Stimulated activated CD4-positive, alpha-beta T cell treated with anti-CD3 and anti-CD28 coated beads, Interleukin-15, amount 100 ng/mL, for 24 hours (primary cell): ENCODE measurements at regions not wholly inside any gene's neighbourhood (a gene's known extent, or its start where the extent isn't known, plus 50 kb on each side); places are given as distances from the start of the nearest gene placed in this dataset.

Source experiments
- DNase-seq: peaks from one replicate; pipeline ENCODE4 v3.0.0-alpha.2; 2020

DNA sequence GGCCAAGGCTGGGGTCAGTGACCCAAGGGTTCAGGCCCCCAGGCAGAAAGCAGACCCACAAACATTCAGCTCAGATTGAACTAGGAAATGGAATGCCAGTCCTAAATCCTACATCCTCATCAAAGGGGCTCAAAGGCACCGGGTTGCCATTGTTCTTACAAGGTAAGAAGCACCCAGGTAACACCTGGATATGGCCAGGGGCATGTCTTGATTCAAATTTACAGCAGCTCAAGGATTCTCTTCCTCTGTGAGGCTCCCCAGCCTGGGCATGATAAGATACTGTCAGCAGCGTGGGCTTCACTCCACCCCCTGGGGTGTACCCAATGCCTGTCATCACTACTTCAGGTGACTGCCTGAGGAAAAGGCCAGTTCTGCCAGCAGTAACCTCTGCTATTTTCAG lies 92.1 kb upstream of the FSTL4 start:
- DNase-seq, result no peak

DNA sequence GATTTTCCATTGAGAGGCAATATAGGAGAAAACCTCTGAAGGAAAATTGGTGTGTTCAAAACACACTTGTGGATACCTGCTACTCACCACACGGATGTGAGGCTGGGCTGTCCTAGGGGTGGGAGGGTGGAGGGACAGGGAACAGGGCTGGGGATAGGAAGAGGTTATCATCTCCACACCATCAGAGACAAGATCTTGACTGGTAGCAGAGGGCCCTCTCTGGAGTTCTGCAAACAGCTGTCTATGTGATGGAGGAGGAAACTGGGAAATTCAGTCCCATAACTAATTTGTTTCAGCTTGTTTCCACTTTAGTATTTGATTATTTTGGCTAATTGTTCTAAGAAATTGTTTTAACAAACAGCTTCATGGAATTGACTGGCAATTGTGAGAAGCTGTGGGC lies 91.6 kb upstream of the FSTL4 start:
- DNase-seq, result no peak

DNA sequence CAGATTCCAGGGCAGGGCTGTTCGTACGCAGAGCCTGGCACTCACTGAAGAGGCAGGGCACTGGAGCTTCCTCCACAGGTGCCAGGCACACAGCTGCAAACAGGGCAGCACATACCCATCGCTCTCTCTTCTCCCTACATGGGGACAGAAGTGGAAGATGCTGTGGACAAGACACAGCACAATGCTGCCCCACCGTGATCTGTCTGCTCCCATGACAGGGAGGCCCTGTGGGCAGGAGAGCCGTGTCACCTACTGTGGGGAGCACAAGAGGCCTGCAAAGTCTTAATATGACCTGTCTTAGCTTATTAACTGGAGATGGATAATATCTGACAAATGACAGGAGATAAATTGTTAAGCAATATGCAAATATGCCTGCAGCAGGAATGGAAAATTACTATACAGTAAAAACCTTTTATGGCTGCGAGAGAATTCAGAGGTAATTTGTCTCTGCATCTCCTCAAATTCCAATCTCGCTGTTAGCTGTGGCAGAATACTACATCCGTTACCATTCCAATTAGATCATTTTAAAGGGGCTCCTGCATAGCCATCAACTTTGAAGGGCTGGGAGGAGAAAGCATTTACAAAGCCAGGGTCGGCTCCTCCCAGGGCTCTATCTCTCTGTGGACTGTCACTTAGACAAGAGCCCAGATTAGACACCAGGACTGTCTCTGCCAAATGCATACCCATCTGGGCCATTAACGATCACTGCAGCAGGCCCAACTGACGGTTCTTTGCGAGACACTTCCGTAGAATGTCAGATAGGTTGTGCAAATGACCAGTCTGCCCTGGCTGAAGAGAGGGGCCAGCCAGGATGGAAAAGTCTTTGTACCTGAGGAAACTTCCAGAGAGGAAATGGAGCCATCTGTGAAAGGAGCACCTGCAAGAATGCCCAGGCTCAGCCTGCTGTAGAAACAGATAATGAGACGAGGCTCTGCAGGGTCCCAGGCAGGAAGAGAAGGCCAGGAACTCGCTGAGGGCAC lies 90.7 kb upstream of the FSTL4 start:
- DNase-seq, result no peak

DNA sequence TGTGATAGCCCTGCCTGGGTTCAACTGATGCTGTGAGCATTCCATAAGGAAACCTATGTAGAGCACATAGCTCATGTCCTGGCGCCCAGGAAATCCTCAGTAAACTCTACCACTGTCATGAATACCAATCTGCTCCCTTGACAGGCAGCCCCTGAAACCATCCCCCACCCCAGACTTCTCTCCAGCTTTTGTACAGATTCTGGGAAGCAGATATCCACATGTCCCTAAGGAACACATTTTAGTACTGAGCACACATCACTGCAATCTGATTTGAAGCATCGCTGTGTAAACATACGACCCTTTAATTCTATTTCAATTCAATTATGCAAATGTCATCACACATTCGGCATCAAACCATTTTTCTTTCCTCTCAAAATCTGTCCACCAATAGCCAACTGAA lies 89.5 kb upstream of the FSTL4 start:
- no peak for DNase-seq

DNA sequence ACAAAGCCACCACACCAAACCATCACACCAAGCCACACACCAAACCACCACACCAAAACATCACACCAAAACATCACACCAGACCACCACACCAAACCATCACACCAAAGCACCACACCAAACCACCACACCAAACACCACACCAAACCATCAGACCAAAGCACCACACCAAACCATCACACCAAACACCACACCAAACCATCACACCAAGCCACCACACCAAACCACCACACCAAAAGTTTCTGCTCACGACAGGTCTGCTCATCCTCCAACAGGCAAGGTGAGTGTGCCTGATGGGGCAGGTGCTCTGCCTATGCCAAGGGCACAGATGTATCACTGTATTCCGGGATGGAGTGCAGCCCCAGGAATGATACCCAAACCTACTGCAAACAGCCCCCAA lies 87.9 kb upstream of the FSTL4 start:
- no peak for DNase-seq

DNA sequence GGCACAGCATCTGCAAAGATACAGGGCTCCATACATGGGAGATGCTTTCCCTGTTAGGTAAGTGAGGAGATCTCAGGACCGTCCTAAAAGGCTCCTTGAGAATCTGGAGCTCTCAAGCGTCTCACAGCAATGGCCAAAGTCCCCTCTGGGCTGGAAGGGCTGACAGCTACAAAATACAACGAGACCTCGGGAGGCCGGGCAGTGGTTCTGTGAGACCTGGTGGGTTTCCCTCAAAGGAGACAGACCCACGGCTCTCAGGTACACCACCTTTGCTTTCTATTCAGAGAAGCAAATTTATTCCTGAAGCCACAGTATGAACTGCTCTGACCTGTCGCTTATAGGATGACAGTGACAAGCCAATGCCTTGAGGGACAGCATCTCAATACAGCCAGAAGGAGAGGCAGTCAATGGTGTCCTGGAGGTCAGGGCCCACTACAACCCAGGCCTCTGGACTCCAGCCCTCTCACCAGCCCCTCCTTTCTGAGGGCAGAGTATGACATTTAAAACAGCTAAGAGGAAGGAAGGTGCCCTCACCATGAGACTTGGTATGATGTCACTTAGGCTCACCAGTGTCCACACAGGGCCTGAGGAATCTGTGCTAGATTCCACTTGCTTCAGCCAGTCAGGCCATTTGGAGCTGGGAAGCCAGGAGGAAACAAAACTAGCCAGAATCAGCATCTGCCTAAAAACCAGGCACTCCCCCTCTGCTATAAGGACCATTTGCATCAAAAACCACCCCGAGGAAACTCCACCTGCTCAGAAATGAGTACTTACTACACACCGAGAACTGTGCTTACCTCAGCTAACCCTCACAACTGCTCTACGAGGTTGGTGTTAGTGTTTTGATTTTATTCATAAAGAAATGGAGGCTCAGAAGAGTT lies 86.5 kb upstream of the FSTL4 start:
- peak; percentile 8 for DNase-seq

DNA sequence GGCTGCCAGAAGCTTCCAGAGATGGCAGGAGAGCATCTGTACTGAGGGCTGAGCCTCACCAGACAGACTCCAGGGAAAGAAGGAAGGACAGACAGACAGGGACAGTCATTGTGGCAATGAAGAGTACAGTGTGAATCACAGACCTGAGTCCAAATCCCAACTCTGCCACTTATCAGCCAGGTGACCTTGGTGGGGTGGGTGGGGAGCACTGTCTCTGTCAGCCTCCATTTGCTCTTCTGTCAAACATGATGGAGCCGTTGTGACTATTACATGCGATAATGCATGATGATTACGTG lies 85.9 kb upstream of the FSTL4 start:
- DNase-seq, result no peak

DNA sequence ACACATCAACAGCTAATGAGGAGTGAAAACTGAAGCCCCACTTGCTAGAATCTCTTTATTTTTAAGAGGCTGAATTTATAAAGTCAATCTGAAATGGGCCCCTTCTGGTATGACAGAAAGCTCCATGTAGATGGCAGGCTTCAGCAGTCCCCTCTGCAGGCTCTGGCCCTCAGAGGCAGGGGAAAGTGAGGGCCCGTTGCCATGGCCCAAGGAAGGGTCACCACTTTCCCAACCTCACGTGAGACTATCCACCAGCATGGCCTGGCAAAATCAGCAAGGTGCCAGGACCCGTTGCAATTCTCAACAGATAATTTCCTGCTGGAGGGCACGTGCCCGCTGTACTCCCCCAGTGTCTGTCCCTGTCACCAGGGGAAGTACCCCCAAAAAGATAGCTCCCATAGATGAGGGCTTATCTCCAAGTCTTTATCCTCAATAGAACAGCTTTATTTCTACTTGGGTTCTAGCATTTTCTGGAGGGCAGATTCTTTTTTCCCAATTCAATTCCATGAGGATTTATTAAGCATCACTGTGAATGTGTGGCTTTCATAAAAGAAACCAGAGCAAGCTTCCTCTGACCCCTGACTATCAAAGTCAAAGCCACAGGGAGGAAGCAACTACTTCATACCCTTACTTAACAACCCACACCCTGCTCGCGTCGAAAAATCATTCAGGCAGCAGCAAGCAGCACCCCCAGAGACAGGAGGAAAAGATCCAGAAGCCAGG lies 85.4 kb upstream of the FSTL4 start:
- no peak for DNase-seq

DNA sequence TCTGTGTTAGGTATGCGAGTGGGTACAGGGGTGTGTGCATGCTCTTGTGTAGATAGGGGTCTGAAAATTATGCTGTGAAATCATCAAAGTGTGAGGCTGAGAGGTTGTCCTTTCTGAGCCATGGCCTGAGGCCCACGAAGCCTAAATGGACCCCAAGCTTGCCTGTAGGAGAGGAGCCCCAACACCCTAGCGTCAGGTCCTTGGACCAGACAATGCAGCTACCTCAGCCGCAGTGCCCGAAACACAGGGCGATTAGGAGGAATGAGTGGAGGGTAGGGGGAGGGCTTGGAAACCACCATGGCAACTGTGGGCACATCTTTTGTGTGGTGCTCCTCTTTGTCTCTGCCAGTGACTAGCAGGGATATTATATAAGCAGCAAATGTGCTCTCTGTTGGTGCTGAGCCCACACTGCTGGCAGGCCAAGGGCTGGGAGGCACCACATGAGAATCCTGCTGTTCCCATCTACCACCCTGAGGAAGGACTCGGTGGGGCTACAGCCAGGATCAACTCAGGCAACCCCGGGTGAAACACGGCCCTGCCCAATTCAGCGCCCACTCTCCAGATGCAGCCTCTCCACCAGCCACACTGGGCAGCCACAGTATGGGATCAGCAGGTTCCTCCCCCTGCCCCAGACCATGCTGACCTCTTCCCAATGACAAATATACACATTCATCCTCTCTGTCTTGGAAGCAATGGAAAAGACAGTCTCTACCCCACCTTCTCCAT lies 84.6 kb upstream of the FSTL4 start:
- no peak for DNase-seq

DNA sequence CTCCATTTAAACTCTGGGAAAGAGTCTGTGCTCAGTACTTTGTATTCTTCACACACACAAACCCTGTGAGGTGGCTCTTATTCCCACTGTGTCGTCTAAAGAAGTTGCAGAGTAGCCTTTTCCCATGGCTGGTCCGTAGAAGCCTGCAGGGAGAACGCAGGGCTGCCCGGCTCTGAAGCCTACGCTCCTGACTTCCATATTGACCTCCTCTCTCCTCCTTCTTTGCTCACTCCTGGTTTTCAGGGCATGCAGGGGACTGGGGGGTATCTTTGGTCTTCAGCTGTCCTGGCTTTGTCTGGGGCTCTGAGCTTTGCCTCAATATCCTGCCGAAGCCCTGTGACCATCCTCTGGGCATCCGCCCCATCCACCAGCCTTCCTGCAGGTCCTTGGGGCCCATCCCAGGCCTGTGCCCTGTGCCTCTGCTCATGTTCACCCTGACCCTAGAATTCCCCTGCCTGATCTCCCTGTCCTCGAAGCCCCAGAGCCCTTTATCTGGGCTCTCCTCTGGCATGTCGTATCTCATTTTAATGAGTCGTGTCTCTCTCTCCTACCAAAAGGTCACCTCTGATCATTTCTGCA lies 83.8 kb upstream of the FSTL4 start:
- no peak for DNase-seq

DNA sequence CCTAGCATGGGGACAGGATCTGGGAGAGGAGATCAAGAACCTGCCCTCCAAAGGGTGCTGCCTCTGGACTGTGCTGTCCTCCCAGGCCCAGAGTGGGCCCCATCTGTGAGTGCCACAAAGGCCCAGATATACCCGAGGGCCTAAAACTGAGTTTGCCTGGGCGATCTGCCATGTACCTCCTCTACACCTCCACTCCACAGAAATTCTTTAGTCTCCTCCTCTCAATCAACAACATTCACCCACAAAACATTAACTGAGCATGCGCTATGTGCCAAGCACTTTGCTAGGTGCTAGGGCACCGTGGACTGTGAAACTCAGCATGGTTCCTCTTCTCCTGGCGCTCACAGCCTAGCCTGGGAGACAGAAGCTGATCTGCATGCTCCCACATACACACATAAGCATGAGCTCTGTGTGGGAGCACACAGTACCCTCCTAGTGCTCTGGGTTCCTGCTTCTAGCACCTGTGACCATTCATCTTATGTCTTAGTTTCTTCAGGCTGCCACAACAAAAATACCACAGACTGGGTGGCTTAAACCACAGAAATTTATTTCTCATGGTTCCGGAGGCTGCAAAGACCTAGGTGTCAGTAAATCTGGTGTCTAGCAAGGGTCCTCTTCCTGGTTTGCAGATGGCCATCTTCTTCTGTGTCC lies 82.0 kb upstream of the FSTL4 start:
- DNase-seq, result no peak

DNA sequence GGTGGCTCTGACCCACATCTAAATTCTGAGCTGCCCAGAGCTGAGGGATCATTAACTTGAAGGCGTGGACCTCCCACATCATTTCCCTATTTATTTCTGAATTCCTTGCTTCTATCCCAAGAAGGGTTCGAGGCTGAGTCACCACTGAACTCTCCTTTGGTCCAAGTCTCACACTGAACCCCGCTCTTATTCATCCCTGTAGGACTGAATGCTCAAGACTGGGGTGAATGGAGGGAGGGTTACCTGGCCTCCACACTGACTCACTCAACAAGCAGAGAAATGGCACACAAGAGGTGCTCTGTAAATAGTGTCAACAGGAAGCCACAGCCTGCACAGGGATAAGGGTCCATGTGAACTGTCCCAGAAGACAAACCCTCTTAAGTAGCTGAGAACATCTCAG lies 79.1 kb upstream of the FSTL4 start:
- no peak for DNase-seq

DNA sequence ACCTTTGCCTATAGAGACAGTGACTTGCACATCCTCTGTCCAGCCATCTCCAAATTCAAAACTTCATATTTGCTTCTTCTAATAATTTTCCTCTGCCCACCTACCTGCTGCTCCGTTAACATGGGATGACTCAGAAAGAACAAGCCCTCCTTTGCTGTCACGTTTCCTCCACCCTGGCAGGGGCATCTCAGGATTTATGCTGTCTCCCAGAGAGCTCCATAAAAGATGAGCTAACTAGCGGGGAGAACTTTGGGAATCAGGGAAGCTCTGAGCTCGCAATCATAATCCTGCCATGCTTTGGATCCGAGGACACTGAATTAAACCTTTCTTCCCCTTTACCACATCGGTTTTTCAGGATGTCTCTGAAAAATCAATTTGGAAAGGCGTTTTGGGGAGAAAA lies 78.4 kb upstream of the FSTL4 start:
- no peak for DNase-seq

DNA sequence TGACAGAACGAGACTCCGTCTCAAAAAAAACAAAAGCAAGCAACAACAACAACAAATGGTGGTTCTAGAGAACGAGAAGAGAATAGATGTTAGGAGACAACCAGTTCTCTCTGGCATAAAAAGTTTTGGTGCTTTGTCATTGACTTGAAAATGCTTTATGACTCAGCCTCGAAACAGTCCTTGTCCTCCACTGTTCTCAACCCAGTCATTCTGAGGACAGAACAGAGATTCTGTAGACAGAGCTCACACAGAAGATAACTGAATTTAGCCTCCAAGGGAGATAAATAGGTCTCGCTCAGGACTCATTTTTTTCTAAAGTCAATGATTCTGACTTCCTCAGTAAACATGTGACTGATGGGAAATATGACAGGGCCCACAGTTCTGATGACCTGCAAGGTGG lies 76.0 kb upstream of the FSTL4 start:
- no peak for DNase-seq

DNA sequence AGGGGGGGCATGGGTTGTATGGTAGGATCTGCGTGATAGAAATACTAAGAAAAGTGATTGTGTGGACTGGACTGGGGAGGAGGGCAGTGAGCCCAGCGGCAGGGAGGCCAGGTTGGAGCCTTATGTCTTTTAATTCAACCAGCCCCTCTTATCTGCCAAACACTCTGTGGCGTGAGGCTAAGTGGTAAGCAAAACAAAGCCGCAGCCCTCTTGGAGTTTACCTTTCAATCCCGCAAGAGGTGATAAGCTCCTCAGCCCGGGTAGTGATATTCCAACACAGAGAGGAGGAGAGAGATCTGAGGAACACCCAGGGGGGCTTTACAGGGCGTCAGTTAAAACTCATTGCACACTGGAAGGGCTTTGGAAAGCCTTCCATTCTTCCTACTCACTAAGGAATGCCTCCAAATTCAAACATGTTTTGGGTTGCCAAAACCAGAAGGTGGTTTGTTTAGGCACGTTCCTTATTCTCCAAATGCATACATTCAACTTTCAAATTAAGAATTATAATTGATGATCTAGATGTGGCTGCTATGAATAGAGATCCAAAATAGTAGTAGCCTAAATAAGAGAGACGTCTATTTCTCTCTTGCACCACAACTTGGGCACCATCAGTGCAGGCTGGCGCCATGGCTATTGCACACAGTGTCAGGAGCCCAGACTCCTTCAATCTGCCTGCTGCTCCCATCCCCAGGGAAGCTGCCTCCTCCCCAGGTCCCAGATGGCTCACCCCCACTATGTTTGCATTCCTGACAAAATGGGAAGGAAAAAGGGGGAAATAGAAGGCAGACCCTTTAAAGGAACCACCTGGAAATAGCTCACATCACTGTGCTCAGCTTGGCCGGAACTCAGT lies 75.1 kb upstream of the FSTL4 start:
- DNase-seq, result no peak

DNA sequence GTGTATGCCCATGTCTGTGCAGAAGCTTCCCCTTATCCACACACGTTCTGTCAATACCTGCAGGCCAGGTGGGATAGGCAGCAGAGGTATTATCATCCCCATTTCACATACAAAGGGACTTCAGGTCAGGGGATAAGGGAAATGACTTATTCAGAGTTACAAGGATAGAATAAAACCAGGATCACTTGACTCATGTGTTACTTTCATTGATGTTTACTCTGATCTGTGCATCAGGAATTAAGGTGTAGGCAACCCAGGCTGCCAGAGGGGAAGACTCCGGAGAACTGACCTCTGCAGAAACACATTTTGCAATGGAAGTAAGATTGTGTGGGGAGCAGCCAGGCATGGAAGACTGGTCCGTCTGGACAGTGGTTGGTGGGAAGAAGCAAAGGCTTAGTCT lies 74.2 kb upstream of the FSTL4 start:
- no peak for DNase-seq

DNA sequence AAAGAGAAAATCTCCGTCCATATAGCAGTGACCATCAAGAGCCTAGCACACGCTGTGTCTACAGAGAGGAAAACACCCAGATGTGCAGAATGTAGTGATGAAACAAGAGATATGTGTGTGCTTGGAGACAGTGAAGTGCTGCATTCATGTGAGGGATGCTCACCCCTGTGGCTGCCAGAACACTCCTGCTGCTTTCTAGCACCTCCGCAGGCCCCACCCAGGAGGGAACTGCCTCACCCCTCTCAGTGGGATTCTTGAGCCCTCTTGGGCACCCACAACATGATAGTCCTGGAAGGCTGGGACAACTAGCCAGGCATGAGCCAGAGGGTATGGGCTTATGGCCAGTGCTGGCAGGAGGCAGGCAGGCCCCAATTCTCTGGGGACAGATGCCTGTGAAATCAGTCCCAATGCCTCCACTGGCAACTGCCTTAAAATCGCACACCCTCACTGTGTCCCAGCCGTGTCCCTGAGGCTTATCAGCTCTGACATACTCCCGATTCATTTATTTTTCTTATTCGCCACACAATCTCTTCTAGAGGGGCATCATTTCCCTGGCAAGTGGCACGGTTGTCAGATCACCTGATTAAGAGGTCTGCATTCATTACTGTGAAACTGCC lies 73.2 kb upstream of the FSTL4 start:
- DNase-seq, result no peak

DNA sequence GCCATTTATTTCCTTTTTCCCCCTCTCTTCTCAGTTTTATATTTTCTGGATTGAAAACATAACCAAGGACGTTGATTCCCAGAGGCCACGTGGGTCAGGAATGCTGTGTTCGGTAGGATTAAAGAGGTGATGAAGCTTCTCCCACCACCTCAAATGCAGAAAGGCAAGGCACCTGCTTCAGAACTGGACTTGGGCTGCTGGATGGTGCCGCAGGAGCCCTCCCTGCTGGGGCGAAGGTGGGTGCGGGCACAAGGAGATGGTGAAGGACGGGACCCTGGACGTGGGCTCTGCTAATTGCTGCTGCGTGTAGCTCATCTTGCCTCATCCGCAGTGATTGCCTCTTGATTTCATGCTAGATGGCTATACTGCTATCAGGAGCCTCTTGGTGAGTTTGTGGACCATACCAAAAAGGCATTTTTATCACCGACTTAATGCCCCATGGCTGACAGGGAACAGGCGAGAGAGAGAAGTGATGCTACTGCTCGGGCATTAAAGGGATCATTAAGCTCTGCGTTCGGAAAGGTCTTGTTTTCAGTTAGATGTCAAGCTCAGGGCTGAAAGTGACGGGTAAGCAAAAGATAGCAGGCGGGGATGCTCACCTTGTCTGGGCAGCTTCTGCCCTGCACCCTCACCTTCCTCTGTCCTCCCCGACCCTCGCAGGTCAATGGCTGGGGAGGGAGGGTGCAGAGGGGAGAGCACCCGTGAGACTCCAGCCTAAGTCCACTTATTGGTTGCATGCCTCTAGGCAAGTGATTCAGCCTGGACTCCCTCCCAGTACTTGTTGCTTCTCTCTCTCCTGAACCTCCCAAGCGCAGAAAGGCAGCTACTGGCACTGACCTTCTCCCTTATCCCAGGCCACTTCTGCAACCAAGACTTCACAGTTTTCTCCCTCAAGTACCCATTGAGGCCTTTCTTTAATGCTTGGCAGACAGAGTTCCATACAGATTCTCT lies 71.6 kb upstream of the FSTL4 start:
- no peak for DNase-seq

DNA sequence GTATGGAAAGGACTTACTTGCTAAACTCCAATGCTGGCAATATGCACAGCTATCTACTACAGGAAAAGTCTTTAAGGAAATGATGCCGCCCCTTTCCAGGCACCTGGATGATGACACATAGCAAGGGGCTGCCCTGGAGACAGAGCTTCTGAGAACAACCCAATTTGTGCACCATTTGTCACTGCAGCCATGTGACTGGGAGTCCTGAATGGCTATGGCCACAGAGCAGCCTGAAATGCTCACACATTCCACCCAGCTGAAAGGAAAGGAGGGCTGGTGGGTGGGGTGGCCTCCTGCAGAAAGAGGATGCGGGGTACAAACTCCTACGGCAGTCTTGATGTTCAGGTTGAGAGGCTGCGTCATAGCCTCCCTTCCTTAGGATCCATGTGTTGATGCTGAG lies 70.1 kb upstream of the FSTL4 start:
- DNase-seq, result no peak
